HEK293T (cell line): ENCODE measurements at regions not wholly inside any gene's neighbourhood (a gene's known extent, or its start where the extent isn't known, plus 50 kb on each side); places are given as distances from the start of the nearest gene placed in this dataset.
"Not testable (repeated sequence)": the region's sequence is repeated elsewhere in the genome, so short reads cannot be mapped to it uniquely, and the experiment has no call there.

ENCODE experiments used
- CTCF ChIA-PET: fragments of 350-600 bp; formaldehyde crosslinking; extraction: SDS; loops from one replicate; lab custom pipeline; 2021; ENCODE audit warnings: antibody characterized with exemption, inconsistent platforms; lab: Yijun Ruan, JAX
- POLR2A ChIA-PET: fragments of 350-600 bp; formaldehyde crosslinking; extraction: SDS; loops from one replicate; lab custom pipeline; 2020; ENCODE audit warnings: antibody characterized with exemption, inconsistent platforms; lab: Yijun Ruan, JAX
- DNase-seq: peaks from one replicate; pipeline ENCODE4 v3.0.0; 2012; ENCODE audit warnings: mixed read lengths; ENCODE audit errors: extremely low spot score
- ARNT ChIP-seq: fragments of 450-650 bp; IDR thresholded peaks from 2 replicates; pipeline ENCODE4 v1.6.1; 2017; ENCODE audit warnings: mild to moderate bottlenecking
- BHLHE40 ChIP-seq: fragments of 450-650 bp; IDR thresholded peaks from 2 replicates; pipeline ENCODE4 v1.6.1; 2016; ENCODE audit warnings: mild to moderate bottlenecking, moderate library complexity, borderline replicate concordance
- CTBP1 ChIP-seq: fragments of 450-650 bp; IDR thresholded peaks from 2 replicates; pipeline ENCODE4 v1.6.1; 2016; ENCODE audit warnings: borderline replicate concordance
- ELF4 ChIP-seq: fragments of 450-650 bp; IDR thresholded peaks from 2 replicates; pipeline ENCODE4 v1.6.1; 2017; ENCODE audit warnings: antibody characterized with exemption
- FOXA1 ChIP-seq: fragments of 450-650 bp; IDR thresholded peaks from 2 replicates; pipeline ENCODE4 v1.6.1; 2016; ENCODE audit warnings: mild to moderate bottlenecking
- FOXK2 ChIP-seq: fragments of 450-650 bp; IDR thresholded peaks from 2 replicates; pipeline ENCODE4 v1.6.1; 2016; ENCODE audit warnings: mild to moderate bottlenecking
- FOXM1 ChIP-seq: fragments of 450-650 bp; IDR thresholded peaks from 2 replicates; pipeline ENCODE4 v1.6.1; 2017; ENCODE audit warnings: mild to moderate bottlenecking, borderline replicate concordance
- HDGF ChIP-seq: fragments of 450-650 bp; IDR thresholded peaks from 2 replicates; pipeline ENCODE4 v1.6.1; 2017; ENCODE audit warnings: antibody characterized with exemption, borderline replicate concordance
- L3MBTL2 ChIP-seq: fragments of 450-650 bp; conservative IDR thresholded peaks from 2 replicates; pipeline ENCODE4 v1.6.1; 2016; ENCODE audit warnings: mild to moderate bottlenecking
- LEF1 ChIP-seq: fragments of 450-650 bp; IDR thresholded peaks from 2 replicates; pipeline ENCODE4 v1.6.1; 2017; ENCODE audit warnings: mild to moderate bottlenecking, borderline replicate concordance
- NFRKB ChIP-seq: fragments of 450-650 bp; IDR thresholded peaks from 2 replicates; pipeline ENCODE4 v1.6.1; 2016; ENCODE audit warnings: mild to moderate bottlenecking, moderate library complexity
- PKNOX1 ChIP-seq: fragments of 450-650 bp; IDR thresholded peaks from 2 replicates; pipeline ENCODE4 v1.6.1; 2016
- SP1 ChIP-seq: fragments of 450-650 bp; IDR thresholded peaks from 2 replicates; pipeline ENCODE4 v1.6.1; 2017
- SUZ12 ChIP-seq: fragments of 450-650 bp; IDR thresholded peaks from 2 replicates; pipeline ENCODE4 v1.6.1; 2016; ENCODE audit warnings: mild to moderate bottlenecking
- TARDBP ChIP-seq: fragments of 450-650 bp; IDR thresholded peaks from 2 replicates; pipeline ENCODE4 v1.6.1; 2016
- ZNF384 ChIP-seq: fragments of 450-650 bp; IDR thresholded peaks from 2 replicates; pipeline ENCODE4 v1.6.1; 2016

DNA sequence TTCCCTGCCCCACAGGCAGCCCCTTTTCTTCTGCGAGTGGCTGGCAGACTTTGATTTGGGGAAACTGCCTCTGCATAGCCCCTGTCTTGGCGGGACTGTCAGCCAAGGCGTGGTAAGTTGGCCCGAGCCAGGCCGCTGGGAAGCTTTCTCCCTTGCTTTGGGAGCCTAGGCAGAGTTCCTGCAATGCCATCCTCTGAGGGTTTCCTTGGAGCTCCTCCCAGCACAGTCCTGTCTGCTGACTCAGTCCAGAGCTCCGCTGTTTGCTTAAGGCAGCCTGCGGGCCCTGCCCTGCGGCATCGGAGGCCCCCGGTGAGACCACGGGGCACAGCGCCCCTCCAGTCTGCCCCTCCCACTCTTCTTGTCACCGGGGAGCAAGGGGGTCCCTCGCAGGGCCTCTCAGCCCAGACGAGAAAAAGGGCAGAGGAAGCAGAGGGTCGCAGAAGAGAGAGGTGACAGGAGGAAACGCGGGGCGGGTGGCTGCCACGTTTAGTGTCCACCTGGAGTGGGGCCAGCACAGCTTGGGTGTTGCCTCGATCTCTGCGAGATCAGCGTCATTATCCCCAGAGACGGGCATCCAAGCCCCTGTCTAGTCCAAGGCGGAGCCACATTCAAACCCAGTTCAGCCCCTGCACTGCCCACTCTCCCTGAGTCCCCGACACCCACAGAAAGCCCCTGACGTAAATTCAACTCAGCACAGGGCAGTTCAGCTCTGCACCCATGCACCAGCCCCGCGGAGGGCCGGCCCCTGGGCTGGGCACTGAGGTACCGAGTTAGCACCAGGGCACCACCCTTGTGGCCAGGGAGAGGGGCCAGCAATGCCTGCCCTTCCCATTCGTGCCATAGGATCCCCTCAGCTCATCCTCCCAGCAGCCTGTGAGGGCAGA is 59.0 kb upstream of the CHST15 start:
- no peak for TF ChIP-seq ARNT
- TF ChIP-seq FOXK2, result no peak
- no peak for TF ChIP-seq SP1
- TF ChIP-seq SUZ12, result no peak
- no peak for TF ChIP-seq ELF4
- ChIA-PET POLR2A (no interaction called here), CTCF (no interaction called here)
- no peak for DNase-seq

DNA sequence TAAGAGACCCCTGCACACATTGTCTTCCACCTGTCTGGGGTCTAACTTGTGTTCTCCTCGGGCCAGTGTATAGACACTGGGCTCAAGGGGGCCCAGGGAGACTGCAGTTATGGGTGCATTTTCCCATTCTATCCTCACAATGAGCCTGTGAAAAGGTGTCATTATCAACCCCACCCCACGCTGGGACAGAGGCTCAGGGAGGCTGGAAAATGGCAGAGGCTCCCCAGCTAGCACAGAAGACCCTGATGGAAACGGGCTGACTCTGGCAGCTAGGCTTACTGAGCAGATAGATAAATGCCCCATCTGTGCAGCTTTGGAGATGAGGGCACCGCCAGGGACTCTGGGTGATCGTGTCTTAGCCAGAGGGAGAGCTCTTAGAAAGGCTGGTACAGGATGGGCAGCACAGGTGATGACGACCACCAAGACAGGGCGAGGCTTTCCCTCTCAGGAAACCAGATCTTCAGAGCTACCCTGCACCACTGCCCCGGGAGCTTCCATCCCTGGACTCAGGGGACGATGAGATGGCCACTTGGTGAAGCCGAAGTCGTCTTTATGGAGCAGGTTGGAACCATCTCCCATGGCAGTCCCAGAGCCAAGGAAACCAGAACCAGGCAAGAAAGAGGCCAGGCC is 58.2 kb upstream of the CHST15 start:
- no peak for TF ChIP-seq FOXK2
- TF ChIP-seq FOXA1, result no peak
- no peak for TF ChIP-seq CTBP1
- POLR2A ChIA-PET, result no interaction called here

DNA sequence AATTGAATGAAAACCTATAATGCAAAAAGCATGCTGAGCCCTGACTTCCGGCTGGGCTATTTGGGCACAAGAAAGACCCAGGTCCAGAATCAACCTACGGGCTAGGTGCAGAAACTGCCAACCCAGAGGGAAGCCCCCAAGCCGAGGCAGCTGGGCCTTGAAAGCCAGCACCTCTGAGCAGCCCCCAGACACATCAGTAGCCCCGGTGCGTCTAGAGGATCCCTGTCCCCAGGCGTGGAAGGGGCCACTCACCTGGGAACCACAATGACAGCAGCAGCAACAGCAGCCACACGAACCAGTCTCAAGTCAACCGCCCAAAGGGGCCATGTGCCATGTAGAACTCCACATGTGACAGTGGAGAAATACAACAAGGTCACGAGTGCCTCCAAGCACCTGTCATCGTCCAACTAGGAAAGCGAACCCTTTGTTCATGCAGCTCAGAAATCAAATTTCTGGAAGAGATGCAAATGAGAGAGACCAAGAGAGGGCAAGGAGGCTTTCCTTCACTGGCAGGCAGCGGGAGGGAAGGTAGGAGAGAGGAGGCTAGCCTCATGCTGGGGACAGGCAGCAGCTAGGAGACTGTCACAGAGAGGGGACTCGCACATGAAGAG is 57.5 kb upstream of the CHST15 start:
- no peak for DNase-seq
- ChIA-PET POLR2A (no interaction called here), CTCF (no interaction called here)
- TF ChIP-seq L3MBTL2 (no peak), FOXA1 (no peak), PKNOX1 (no peak), LEF1 (no peak), NFRKB (no peak), ZNF384 (no peak), HDGF (no peak), SP1 (no peak), FOXK2 (no peak), ARNT (no peak), CTBP1 (no peak), ELF4 (no peak), SUZ12 (no peak), TARDBP (no peak), FOXM1 (no peak), BHLHE40 (no peak)

More for the DNA sequence above, 58.2 kb upstream of the CHST15 start:
- CTCF ChIA-PET, result no interaction called here
- DNase-seq, result no peak

DNA sequence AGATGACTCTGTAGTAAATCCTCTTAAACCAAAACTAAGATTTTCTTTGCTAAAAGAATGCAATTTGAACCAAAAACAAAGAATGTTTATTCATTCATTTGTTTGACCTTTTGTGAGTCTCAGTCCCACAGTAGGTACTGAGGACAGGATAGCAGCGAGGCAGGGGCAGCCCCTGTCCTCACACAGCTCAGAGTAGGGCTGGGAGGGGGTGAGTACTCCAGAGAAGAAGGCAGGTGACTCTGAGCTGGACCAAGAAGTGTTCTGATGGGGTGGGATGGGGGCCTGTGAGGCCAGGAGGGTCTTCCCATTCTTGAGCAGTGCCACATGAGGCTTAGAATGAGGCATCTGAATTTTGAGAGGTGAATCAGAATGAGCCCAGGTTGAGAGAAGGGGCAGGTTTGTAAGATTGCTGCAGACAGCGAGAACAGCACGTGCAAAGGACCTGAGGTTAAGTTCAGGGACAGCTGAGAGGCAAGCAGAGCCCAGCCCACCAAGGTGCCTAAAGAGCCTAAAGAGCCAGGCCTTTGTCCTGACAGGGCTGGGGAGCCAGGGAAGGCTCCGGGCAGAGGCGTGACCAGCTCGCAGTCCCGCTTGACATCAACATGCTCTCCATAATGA is 56.9 kb upstream of the CHST15 start:
- CTCF ChIA-PET, result no interaction called here
- DNase-seq, result no peak
- no peak for TF ChIP-seq LEF1
- no peak for TF ChIP-seq SUZ12
- POLR2A ChIA-PET, result no interaction called here

GRCh38 chr10:124149189-124150042 is 56.0 kb upstream of the CHST15 start:
- POLR2A ChIA-PET, result no interaction called here
- CTCF ChIA-PET, result no interaction called here
- no peak for DNase-seq
- TF ChIP-seq ELF4 (no peak), CTBP1 (no peak), FOXA1 (no peak), TARDBP (no peak), PKNOX1 (no peak), HDGF (no peak), L3MBTL2 (no peak), NFRKB (no peak), SP1 (no peak), ZNF384 (no peak), FOXK2 (no peak), FOXM1 (no peak), SUZ12 (no peak), LEF1 (no peak), BHLHE40 (no peak), ARNT (no peak)

- CTCF ChIA-PET, POLR2A ChIA-PET, DNase-seq: not testable (repeated sequence)
These were observed 55.3 kb upstream of the CHST15 start for GRCh38 chr10:124148509-124149188.
